HEK293 (cell line): ENCODE measurements at regions not wholly inside any gene's neighbourhood (a gene's known extent, or its start where the extent isn't known, plus 50 kb on each side); places are given as distances from the start of the nearest gene placed in this dataset.

Experiments
- CTCF ChIP-seq: fragments of 450-650 bp; formaldehyde crosslinking; IDR thresholded peaks from 2 replicates; pipeline ENCODE4 v1.5.1; 2016; ENCODE audit warnings: missing biosample characterization, missing genetic modification characterization
- REST ChIP-seq: fragments of 450-650 bp; formaldehyde crosslinking; IDR thresholded peaks from 2 replicates; pipeline ENCODE4 v1.5.1; 2016; ENCODE audit warnings: missing biosample characterization, missing genetic modification characterization
- ZNF514 ChIP-seq: fragments of 450-650 bp; formaldehyde crosslinking; IDR thresholded peaks from 2 replicates; pipeline ENCODE4 v1.5.1; 2016; ENCODE audit warnings: missing biosample characterization, missing genetic modification characterization
- TF ChIP-seq, protein P1 (sequence below): fragments of 450-650 bp; formaldehyde crosslinking; IDR thresholded peaks from 2 replicates; pipeline ENCODE4 v1.5.1; 2016; ENCODE audit warnings: missing biosample characterization, missing genetic modification characterization

DNA sequence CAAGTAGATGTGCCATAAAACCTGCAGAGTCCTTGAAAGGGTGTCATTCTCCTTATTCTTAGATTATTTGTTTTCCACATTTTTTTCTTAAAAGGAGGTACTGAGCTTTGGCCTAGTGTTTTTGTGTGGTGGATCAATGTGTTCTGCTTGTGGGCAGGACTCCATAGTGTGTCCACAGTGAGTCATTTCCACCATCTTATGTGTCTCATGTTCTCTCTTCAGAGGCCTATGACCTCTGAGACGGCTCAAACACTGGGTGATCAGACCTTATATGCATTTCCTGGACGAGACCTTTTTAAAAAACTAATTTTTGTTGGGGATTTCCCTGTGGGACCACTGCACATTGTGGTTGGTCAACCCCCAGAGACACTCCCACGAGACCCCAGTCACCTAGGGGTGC is 93.4 kb downstream of the CHCHD4 start:
- TF ChIP-seq CTCF (tag by site-specific recombination) (no peak), ZNF514 (tag by site-specific recombination) (no peak), REST (tag by site-specific recombination) (no peak)
- TF ChIP-seq, protein P1, sequence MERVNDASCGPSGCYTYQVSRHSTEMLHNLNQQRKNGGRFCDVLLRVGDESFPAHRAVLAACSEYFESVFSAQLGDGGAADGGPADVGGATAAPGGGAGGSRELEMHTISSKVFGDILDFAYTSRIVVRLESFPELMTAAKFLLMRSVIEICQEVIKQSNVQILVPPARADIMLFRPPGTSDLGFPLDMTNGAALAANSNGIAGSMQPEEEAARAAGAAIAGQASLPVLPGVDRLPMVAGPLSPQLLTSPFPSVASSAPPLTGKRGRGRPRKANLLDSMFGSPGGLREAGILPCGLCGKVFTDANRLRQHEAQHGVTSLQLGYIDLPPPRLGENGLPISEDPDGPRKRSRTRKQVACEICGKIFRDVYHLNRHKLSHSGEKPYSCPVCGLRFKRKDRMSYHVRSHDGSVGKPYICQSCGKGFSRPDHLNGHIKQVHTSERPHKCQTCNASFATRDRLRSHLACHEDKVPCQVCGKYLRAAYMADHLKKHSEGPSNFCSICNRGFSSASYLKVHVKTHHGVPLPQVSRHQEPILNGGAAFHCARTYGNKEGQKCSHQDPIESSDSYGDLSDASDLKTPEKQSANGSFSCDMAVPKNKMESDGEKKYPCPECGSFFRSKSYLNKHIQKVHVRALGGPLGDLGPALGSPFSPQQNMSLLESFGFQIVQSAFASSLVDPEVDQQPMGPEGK, result no peak
